Occipital lobe (tissue), 1 donor: ENCODE measurements at regions not wholly inside any gene's neighbourhood (a gene's known extent, or its start where the extent isn't known, plus 50 kb on each side); places are given as distances from the start of the nearest gene placed in this dataset.
"Not testable (repeated sequence)": the region's sequence is repeated elsewhere in the genome, so short reads cannot be mapped to it uniquely, and the experiment has no call there.

Source experiments
- DNase-seq: peaks from one replicate; lab custom pipeline; 2025; lab: John Stamatoyannopoulos, UW

DNA sequence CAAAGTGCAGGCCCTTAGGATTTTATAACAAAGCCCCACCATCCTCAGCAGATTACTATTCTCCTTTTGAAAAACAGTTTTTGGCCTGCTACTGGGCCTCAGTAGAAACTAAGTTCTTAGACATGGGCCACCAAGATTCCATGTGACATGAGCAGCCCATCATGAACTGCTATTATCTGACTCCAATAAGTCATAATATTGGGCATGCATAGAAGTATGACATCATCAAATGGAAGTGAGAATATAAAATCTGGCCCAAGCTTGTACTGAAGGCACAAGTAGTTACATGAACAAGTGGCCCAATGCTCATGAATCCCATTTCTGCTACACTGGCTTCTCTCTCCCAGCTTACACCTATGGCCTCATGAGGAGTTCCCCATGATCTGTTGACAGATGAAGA is 404.8 kb downstream of the EPHA5 start:
- no peak for DNase-seq

DNA sequence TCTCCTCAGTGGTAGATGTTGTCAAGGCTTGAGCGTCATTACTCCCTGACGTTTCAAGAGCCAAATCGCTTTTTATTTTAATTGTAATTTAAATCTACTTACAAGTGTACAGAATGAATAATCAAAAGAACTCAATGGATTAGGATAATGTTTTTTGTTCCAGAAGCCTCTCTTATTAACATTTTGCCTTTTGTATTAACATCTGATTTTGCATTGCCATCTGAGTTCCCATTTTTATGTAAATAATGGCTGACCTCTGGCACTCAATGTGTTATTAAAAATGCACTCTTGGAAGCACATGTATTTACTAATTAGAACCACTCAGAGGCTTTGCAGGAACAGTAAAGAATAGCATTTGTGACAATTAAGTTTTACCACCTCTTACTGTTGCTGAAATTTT is 411.0 kb downstream of the EPHA5 start:
- no peak for DNase-seq

DNA sequence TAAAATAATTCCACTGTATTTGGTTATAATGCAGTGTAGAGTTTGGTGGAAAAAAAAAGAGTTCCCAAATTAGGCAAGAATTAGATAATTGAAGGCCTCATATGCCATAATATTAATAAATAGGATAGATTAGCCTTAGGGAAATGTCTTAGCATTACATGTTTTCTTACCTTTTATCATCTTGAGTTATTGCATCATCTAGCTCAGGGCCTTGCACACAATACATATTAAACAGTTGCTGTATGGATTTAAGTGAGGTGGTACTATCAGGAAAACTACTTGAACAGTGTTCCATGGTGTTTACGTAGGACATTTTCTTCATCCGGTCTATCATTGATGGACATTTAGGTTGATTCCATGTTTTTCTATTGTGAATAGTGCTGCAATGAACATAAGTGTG is 419.4 kb downstream of the EPHA5 start:
- DNase-seq, result no peak

DNA sequence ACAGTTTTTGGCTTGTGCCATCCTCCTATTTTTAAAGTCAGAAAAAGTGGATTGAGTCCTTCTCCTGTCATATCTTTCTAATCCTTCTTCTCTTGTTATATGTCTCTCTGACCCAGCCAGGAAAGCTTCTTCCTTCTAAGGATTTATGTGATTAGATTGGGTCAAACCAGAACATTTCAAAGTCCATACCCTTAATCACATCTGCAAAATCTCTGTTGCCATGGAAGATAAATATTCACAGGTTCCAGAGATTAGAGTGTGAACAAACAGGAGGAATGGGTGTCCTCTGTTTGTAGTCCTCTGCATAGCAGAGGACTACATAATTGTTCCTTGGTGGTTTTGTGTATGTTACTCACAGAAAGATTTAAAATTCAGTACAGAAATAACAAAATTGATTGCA is 421.2 kb downstream of the EPHA5 start:
- no peak for DNase-seq

DNA sequence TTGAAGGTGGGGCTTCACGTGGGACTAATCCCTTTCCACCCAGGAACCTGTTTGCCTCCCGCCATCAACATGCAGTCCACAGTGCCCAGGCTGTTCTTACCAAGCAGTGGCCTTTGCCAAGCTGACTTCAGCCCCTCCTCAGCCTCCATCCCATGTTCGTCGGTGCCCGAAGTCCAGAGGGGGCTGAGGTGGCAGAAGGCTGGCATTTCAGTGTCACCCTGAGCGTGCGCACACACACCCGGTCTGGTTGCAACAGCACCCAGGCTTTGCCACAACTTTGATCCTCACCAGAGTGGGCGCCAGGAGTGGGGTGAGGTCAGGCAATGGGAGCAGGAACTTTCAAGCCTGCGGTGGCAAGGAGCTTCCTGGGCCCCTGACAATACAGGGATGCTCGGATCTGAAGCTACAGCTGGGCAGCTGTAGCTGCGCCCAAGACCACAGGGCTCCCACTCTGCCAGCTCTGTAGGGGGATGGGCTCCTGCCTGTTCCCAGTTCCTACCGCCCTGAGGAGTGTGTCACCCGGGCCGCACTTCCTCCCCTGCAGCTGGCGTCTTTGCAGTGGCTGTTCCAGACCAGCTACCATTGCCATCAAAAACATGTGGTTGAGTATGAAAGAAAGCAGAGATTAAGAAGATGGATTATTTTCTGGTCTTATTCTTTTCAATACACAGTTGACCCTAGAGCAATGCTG is 428.0 kb downstream of the EPHA5 start:
- no peak for DNase-seq

DNA sequence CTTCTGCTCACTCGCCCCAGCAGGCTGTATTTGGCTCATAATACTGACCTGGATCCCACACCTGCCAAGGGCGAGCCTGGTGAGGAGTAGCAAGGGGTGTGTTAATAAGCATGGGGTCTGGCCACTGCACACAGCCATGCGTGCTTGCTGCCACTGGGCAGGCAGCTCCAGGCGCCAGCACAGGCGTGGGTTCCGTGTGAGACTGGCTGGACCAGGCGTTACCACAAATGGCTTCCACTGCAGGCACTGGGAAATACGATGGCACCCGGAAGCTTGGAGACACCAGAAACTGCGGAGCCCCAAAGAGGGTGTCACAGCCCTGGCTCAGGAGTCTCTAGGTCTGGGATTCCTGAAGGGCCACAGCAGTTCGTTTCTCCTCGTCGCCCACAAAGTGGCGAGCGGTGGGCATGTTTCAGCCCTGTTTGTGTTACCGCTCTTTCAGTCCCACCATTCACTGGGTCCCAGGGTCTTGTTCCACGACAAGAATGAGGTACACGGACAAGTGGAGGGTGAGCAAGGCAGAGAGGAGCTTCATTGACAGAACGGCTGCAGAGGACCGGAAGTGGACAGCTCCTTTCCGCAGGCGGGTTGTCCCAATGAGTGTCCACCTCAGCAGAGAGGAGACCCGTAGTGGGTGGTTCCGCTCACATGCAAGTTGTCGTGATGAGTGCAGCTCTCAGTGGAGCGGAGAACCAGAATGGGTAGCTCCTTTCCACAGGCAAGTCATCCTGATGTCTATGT is 428.9 kb downstream of the EPHA5 start:
- DNase-seq, result no peak

DNA sequence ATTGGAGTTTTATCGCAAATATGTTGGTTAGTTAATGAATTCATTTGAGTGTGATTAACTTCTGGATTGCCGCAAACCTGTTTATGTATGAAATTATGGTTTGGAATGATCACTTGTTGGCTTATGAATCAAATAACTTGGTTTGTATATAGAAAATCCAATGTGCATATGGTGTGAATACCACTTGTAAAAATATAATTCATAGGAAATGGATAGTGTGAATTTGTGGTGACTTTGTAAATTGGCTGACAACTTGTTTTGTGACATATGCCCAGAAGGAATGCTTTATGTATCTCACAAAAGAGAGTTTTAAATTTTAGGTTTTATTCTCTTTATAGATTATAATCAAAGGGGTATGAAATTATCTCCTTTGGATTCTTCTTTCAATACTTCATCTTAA is 436.2 kb downstream of the EPHA5 start:
- no peak for DNase-seq

DNA sequence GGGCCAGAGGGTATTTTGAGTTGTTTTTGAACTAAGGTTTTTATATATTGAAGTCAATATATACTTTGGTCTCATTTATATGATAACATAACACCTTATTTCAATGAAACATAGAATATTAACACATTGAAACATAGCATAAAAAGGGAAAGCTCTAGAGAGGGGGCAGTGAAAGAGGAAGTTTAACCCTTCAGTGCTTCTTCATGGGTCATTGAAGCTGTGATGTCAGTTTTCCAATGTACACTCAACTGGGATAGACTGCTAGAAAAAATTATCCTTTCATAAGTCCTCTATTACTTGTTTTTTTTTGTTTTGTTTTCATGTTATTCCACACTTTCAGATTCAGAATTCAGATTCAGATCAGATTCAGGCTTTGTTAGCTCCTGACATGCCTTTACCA is 442.7 kb downstream of the EPHA5 start:
- no peak for DNase-seq

DNA sequence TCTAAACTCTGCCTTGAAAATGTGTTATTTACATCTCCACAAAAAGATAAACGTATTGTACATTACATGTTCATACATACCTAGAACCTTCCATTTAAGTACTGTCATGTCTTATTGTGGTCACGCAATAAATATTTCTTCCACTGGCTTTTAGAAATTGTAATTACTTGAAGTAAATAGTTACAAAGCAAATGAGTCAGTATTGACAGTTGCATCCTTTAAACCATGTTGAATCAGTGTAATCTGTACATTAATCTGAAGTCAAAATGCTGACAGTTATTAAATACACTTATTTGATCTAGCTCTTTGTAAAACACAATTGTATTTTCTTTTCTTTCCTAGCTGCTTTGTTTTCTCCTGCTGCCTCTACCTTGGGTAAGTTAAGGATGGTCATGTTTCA is 446.7 kb downstream of the EPHA5 start:
- DNase-seq, result no peak

DNA sequence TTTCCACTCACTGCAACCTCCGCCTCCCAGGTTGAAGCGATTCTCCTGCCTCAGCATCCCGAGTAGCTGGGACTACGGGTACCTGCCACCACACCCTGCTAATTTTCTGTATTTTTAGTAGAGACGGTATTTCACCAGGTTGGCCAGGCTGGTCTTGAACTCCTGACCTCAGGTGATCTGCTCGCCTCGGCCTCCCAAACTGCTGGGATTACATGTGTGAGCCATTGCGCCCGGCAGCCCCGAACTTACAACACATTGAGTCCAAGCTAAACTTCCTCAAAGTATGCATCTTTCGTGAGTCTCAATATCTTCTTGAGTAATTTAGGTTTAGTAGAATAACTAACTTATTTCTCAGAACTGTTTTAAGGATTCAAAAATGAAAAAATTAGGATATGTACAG is 447.2 kb downstream of the EPHA5 start:
- not testable (repeated sequence) for DNase-seq

DNA sequence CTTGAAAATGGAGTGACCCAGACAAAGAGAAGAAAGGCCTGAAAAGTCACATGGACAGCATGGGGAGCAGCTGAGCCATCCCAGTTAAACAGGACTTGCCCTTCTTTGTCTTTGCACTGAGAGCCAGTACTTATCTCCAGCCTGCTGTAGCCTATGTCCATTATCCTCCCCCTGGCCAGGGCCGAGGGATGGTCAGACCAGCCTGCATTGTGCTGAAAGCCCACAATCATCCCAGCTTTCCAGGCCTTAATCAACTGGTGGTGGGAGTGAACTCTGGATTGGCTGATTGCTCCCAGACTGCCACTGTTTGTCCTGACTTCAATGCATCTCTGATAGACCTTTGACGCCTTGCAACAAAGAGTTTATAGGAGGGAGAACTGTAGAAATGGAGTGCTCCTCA is 453.1 kb downstream of the EPHA5 start:
- DNase-seq, result no peak

DNA sequence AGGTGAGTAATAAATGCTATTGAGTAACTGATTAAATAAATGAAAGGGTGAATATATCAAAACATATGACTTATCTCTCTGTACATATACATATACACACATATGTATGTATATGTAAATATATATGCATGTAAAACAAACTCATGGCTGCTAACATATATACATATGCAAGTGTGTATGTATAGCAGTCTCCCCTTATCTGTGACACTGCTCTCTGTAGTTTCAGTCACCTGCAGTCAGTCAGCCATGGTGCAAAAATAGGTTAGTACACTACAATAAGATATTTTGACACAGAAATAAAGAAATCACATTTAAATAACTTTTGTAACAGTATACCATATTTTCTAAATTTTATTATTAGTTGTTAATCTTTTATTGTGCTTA is 467.4 kb downstream of the EPHA5 start:
- DNase-seq, result no peak

DNA sequence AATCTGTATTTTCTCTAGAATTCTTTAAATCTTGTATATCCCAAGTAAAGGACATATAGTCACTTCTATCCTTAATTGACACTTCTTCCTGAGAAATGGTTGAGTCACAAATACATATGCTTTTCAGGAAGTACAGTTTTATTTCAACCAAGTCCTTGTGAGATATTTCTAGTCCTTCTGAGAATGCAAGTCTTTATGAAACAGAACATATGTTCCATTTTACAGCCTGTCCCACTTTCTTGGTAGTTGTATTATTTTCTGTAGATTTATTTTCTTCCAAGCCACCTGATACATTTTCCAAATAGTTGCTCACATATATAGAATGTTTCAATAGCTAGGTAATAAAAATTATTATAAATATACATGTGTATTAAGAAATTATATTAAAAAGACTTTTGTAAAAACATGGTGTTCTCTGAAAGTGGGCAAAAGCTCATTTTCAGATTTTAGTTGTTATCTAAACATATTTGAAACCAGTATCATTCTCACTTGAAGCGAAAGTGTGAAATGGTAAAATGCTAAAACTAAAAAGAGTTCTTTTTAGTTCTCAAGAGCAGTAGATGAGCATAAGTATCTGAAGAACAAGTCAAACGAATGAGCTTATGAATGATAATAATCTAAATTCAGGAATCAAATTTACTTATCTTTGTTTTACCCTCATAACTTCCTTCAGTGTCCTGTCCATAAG is 468.0 kb downstream of the EPHA5 start:
- DNase-seq, result no peak

DNA sequence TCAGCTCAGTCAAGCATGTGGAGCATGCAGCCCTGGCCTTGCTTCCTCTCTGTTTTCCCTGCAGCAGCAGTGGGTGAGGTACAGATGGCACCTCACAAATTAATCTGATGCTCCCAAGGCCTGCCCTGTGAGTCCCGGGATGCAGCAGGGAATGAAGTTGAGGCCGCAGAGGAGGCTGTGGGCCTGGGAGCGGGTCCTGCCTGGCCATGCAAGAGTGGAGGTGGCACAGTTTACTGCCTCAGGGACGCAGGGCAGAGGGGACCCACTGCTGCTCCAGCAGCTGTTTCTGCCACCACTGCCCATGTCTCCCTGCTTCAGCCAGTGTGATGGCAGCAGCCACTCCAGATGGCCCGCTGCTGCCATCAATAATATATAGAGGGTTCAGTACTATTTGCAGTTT is 474.6 kb downstream of the EPHA5 start:
- DNase-seq, result no peak

DNA sequence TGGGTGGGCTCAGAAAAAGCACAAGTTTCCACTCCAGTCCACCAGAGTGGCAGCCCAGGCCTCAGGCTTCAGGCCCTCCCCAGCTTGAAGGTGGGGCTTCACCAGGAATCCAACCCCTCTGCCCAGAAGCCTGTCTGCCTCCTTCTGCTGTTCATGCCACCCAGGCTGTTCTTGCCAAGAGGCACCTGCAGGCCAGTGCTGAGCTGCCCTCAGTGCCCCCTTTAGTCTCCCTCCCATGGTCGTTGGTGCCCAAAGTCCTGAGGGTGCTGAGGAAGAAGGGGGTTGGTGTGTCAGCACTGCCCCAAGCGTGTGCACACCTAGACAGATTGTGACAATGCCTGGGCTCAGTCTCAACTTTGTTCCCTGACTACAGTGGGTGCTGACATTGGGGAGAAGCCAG is 475.3 kb downstream of the EPHA5 start:
- DNase-seq, result no peak

DNA sequence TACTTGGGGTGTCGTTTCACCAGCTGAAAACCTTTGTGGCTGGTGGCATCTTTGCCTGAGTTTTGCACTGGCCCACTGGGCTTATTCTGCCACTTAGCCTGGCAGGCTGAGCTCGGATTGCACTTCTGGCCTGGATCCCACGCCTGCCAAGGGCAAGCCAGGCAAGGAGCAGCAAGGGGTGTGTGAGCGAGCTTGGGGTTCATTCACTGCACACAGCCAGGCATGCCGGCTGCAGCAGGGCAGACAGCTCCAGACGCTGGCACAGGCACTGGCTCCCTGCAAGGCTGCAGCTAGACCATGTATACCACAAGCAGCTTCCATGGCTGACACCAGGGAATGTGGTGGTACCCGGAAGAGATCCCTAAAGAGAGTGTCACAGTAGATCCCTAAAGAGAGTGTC is 476.3 kb downstream of the EPHA5 start:
- DNase-seq, result no peak

DNA sequence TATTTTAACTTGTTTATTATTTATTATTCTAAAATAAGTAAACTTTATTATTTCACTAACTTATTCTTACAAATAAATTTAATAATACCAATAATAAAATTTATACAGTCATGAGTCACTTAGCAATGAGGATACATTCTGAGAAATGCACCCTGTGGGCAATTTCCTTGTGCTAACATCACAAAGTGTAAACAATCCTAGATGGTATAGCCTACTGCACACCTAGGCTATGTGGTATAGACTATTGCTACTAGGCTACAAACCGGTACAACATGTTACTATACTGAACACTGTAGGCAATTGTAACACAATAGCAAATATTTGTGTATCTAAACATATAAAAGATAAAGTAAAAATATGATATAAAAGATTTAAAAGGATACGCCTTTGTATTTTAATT is 479.5 kb downstream of the EPHA5 start:
- no peak for DNase-seq

DNA sequence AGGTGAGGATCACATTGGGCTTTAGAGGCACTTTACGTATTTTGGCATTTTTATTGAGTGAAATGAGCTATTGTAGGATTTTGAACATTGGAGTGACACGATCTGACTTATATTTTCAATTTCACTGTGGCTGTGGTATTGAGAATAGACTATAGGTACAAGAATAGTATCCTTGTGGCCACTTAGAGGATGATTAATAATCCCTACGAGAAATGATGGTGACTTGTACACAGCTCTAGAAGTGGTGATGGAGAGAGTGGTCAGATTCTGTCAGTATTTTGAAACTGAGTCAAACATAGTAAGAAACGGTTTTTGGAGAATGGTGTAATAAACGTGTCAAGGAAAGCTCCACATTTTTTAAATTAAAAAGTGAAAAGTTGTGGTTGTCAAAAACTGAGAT is 494.7 kb downstream of the EPHA5 start:
- DNase-seq, result no peak

DNA sequence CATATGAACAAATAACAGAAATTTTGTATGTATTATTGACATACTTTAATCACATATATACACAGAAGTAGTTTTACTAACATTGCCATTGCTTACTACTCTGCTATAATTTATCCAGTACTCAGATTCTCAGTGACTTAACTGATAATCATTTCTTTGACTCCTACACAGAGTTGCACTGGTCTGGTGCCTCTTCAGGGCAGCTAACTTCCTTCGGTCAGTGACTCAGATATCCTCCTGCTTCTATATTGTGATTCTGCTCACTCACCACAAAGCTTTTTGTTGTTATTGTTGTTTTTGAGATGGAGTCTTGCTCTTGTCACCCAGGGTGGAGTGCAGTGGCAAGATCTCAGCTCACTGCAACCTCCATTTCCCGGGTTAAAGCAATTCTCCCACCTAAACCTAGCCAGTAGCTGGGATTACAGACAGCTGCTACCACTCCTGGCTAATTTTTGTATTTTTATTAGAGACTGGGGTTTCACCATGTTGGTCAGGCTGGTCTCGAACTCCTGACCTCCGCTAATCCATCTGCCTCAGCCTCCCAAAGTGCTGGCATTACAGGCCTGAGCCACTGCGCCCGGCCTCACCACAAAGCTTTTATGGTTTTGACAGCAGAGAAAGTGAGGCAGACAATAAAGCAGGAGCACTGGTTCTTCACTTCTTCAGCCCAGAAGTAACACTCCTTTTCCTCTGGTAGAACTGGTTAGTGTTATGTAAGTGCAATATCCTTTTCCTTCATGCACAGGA is 499.3 kb downstream of the EPHA5 start:
- DNase-seq, result no peak

DNA sequence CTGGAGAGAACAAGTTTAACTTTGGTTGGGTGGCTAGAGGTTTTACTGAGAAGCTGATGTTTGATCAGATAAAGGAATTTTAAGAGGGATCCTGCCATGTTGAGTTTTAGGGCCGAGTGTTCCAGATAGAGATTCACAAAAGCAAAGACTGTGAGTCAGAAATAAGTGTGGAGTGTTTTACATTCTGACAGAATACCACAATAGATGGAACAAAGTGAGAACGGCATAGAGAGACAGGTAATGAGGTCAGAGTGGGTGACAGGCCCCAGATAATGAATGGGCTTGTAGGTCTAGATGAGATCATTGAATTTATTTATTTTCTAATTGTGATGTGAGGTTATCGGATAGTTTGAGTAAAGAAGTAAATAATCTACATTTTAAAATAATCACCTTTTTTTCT is 502.6 kb downstream of the EPHA5 start:
- DNase-seq, result no peak

DNA sequence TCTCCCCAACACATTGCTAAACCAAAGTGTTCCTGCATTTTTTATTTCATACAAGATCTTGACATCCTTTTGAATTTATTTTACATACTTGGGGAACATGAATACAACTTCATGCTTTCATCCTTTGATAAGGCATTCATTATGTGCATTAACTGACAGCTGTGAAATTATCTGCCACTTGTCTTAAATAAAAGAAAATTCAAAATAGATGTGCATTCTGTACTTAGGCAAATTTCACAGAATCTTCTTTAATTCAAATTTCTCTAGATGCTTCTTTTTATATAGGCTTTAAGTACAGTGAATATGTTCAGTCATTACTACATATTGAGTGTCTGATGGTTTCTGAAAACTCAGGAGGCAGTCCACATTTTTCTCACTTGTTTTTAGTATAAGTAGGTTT is 518.1 kb downstream of the EPHA5 start:
- DNase-seq, result no peak

DNA sequence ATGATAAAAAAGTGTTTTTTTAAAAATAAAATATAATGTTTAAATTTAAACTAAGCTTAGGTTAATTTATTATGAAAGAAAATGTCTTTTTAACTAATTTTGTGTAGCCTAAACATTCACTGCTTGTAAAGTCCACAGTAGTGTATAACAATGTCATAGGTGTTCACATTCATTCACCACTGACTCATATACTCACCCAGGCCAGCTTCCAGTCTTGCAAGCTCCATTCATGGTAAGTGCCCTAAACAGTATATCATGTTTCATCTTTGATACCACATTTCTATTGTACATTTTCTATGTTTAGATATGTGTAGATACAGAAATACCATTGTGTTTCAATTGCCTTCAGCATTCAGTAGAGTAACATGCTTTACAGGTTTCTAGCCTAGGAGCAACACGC is 530.3 kb downstream of the EPHA5 start:
- DNase-seq, result no peak
